ENCODE measurements at regions not wholly inside any gene's neighbourhood (a gene's known extent, or its start where the extent isn't known, plus 50 kb on each side); places are given as distances from the start of the nearest gene placed in this dataset.

GRCh38 chr3:71919572-71919971 is 134.6 kb upstream of the PROK2 start:
- TF ChIP-seq TAF1 (IDR thresholded peaks at IDR 0.05; ENCODE audit: borderline replicate concordance, low read depth, low read length) (no peak), POLR2A (IDR thresholded peaks at IDR 0.05; ENCODE audit: low read depth, low read length) (no peak), POLR2AphosphoS5 (IDR thresholded peaks at IDR 0.05; ENCODE audit: low read depth, low read length) (no peak)
- FAIRE-seq (no peak), DNase-seq (ENCODE audit: insufficient read length) (no peak)

- FAIRE-seq (no peak), DNase-seq (ENCODE audit: insufficient read length) (no peak)
- TF ChIP-seq POLR2AphosphoS5 (IDR thresholded peaks at IDR 0.05; ENCODE audit: low read depth, low read length) (no peak), POLR2A (IDR thresholded peaks at IDR 0.05; ENCODE audit: low read depth, low read length) (no peak), TAF1 (IDR thresholded peaks at IDR 0.05; ENCODE audit: borderline replicate concordance, low read depth, low read length) (no peak)
These were observed 132.6 kb upstream of the PROK2 start for GRCh38 chr3:71917545-71917944.

GRCh38 chr3:71916747-71917369 is 131.9 kb upstream of the PROK2 start:
- DNase-seq (ENCODE audit: insufficient read length) (no peak), FAIRE-seq (no peak)
- TF ChIP-seq POLR2A (IDR thresholded peaks at IDR 0.05; ENCODE audit: low read depth, low read length) = no peak
- TF ChIP-seq TAF1 (IDR thresholded peaks at IDR 0.05; ENCODE audit: borderline replicate concordance, low read depth, low read length) = no peak
- TF ChIP-seq POLR2AphosphoS5 (IDR thresholded peaks at IDR 0.05; ENCODE audit: low read depth, low read length) = no peak

- DNase-seq (ENCODE audit: insufficient read length) (no peak), FAIRE-seq (peak; percentile 42)
- TF ChIP-seq TAF1 (IDR thresholded peaks at IDR 0.05; ENCODE audit: borderline replicate concordance, low read depth, low read length) = no peak
These were observed 128.0 kb upstream of the PROK2 start for GRCh38 chr3:71912839-71913495.

GRCh38 chr3:71910108-71910507 is 125.2 kb upstream of the PROK2 start:
- DNase-seq (ENCODE audit: insufficient read length) = no peak
- TF ChIP-seq POLR2AphosphoS5 (IDR thresholded peaks at IDR 0.05; ENCODE audit: low read depth, low read length) = no peak
- TF ChIP-seq POLR2A (IDR thresholded peaks at IDR 0.05; ENCODE audit: low read depth, low read length) = no peak
- no peak for TF ChIP-seq TAF1 (IDR thresholded peaks at IDR 0.05; ENCODE audit: borderline replicate concordance, low read depth, low read length)
- no peak for FAIRE-seq

GRCh38 chr3:71907996-71908395 is 123.0 kb upstream of the PROK2 start:
- no peak for DNase-seq (ENCODE audit: insufficient read length)
- FAIRE-seq = no peak
- TF ChIP-seq TAF1 (IDR thresholded peaks at IDR 0.05; ENCODE audit: borderline replicate concordance, low read depth, low read length) = no peak
- no peak for TF ChIP-seq POLR2AphosphoS5 (IDR thresholded peaks at IDR 0.05; ENCODE audit: low read depth, low read length)
- no peak for TF ChIP-seq POLR2A (IDR thresholded peaks at IDR 0.05; ENCODE audit: low read depth, low read length)

GRCh38 chr3:71906976-71907375 is 122.0 kb upstream of the PROK2 start:
- DNase-seq (ENCODE audit: insufficient read length) (no peak), FAIRE-seq (no peak)
- TF ChIP-seq POLR2A (IDR thresholded peaks at IDR 0.05; ENCODE audit: low read depth, low read length) (no peak), TAF1 (IDR thresholded peaks at IDR 0.05; ENCODE audit: borderline replicate concordance, low read depth, low read length) (no peak), POLR2AphosphoS5 (IDR thresholded peaks at IDR 0.05; ENCODE audit: low read depth, low read length) (no peak)

GRCh38 chr3:71905426-71905825 is 120.5 kb upstream of the PROK2 start:
- DNase-seq (ENCODE audit: insufficient read length) (peak; percentile 25), FAIRE-seq (peak; percentile 86)
- TF ChIP-seq POLR2A (IDR thresholded peaks at IDR 0.05; ENCODE audit: low read depth, low read length) = no peak
- no peak for TF ChIP-seq POLR2AphosphoS5 (IDR thresholded peaks at IDR 0.05; ENCODE audit: low read depth, low read length)
- TF ChIP-seq TAF1 (IDR thresholded peaks at IDR 0.05; ENCODE audit: borderline replicate concordance, low read depth, low read length) = no peak

- DNase-seq (ENCODE audit: insufficient read length) = no peak
- TF ChIP-seq TAF1 (IDR thresholded peaks at IDR 0.05; ENCODE audit: borderline replicate concordance, low read depth, low read length) (no peak), POLR2AphosphoS5 (IDR thresholded peaks at IDR 0.05; ENCODE audit: low read depth, low read length) (no peak), POLR2A (IDR thresholded peaks at IDR 0.05; ENCODE audit: low read depth, low read length) (no peak)
- FAIRE-seq = no peak
These were observed 119.0 kb upstream of the PROK2 start for GRCh38 chr3:71903936-71904335.

GRCh38 chr3:71903112-71903495 is 118.2 kb upstream of the PROK2 start:
- TF ChIP-seq TAF1 (IDR thresholded peaks at IDR 0.05; ENCODE audit: borderline replicate concordance, low read depth, low read length) (no peak), POLR2A (IDR thresholded peaks at IDR 0.05; ENCODE audit: low read depth, low read length) (no peak)
- no peak for DNase-seq (ENCODE audit: insufficient read length)
- FAIRE-seq = no peak

GRCh38 chr3:71902258-71903111 is 117.5 kb upstream of the PROK2 start:
- DNase-seq (ENCODE audit: insufficient read length) (no peak), FAIRE-seq (peak; percentile 5)
- TF ChIP-seq POLR2AphosphoS5 (IDR thresholded peaks at IDR 0.05; ENCODE audit: low read depth, low read length) = no peak
- no peak for TF ChIP-seq TAF1 (IDR thresholded peaks at IDR 0.05; ENCODE audit: borderline replicate concordance, low read depth, low read length)
- no peak for TF ChIP-seq POLR2A (IDR thresholded peaks at IDR 0.05; ENCODE audit: low read depth, low read length)

GRCh38 chr3:71901645-71902044 is 116.7 kb upstream of the PROK2 start:
- TF ChIP-seq POLR2AphosphoS5 (IDR thresholded peaks at IDR 0.05; ENCODE audit: low read depth, low read length) = no peak
- no peak for TF ChIP-seq POLR2A (IDR thresholded peaks at IDR 0.05; ENCODE audit: low read depth, low read length)
- no peak for TF ChIP-seq TAF1 (IDR thresholded peaks at IDR 0.05; ENCODE audit: borderline replicate concordance, low read depth, low read length)
- DNase-seq (ENCODE audit: insufficient read length) = no peak
- FAIRE-seq = no peak
